Memory B cell (primary cell): ENCODE measurements at regions not wholly inside any gene's neighbourhood (a gene's known extent, or its start where the extent isn't known, plus 50 kb on each side); places are given as distances from the start of the nearest gene placed in this dataset.

Experiments used
- ATAC-seq: fragments of 150-1000 bp; cut with Tn5 transposase; 2 replicates; pipeline ENCODE4 v1.10.0; 2021; ENCODE audit warnings: low read depth, mild to moderate bottlenecking, moderate library complexity
- DNase-seq, 2 donors: peaks; one replicate each; pipeline ENCODE4 v3.0.0; 2022; ENCODE audit warnings: low spot score in 2 of 2
- H3K27ac Mint-ChIP-seq: one replicate; pipeline ENCODE4 v1.8.0; 2022; ENCODE audit warnings: mild to moderate bottlenecking, moderate library complexity, mixed read lengths
- H3K27me3 Mint-ChIP-seq: one replicate; pipeline ENCODE4 v1.8.0; 2022; ENCODE audit warnings: mixed read lengths
- H3K36me3 Mint-ChIP-seq: one replicate; pipeline ENCODE4 v1.8.0; 2022; ENCODE audit warnings: mild to moderate bottlenecking, mixed read lengths
- H3K4me1 Mint-ChIP-seq: one replicate; pipeline ENCODE4 v1.8.0; 2022; ENCODE audit warnings: mixed read lengths
- H3K4me3 Mint-ChIP-seq: one replicate; pipeline ENCODE4 v1.8.0; 2022; ENCODE audit warnings: mild to moderate bottlenecking, moderate library complexity, mixed read lengths
- H3K9me3 Mint-ChIP-seq: one replicate; pipeline ENCODE4 v1.8.0; 2022; ENCODE audit warnings: mixed read lengths

GRCh38 chr1:101165532-101165931 lies 71.3 kb upstream of the S1PR1 start:
- no peak for DNase-seq
- Mint-ChIP-seq H3K36me3 (no peaks in the 10 kb centered on the region), H3K9me3 (no peaks in the 10 kb centered on the region), H3K4me1 (peaks cover 4% of the 10 kb centered on the region), H3K27ac (no peak overlapping the region), H3K4me3 (no peak overlapping the region), H3K27me3 (no peaks in the 10 kb centered on the region)
- no peak for ATAC-seq

GRCh38 chr1:101164776-101165175 lies 72.0 kb upstream of the S1PR1 start:
- Mint-ChIP-seq H3K4me1 (peaks cover 4% of the 10 kb centered on the region), H3K27me3 (no peaks in the 10 kb centered on the region), H3K9me3 (no peaks in the 10 kb centered on the region), H3K27ac (no peak overlapping the region), H3K4me3 (no peak overlapping the region), H3K36me3 (no peaks in the 10 kb centered on the region)
- no peak for ATAC-seq
- no peak for DNase-seq

- DNase-seq (no peak), ATAC-seq (no peak)
- no peaks in the 10 kb centered on the region for H3K9me3 Mint-ChIP-seq
- no peaks in the 10 kb centered on the region for H3K27me3 Mint-ChIP-seq
- H3K36me3 Mint-ChIP-seq: no peaks in the 10 kb centered on the region
- no peak overlapping the region for H3K4me3 Mint-ChIP-seq
- peaks cover 10% of the 10 kb centered on the region for H3K4me1 Mint-ChIP-seq
- H3K27ac Mint-ChIP-seq: no peak overlapping the region
Observed at GRCh38 chr1:101162736-101163735, 73.8 kb upstream of the S1PR1 start.

- Mint-ChIP-seq H3K4me3 (no peak overlapping the region), H3K36me3 (no peaks in the 10 kb centered on the region)
Observed at GRCh38 chr1:101162300-101162699, 74.5 kb upstream of the S1PR1 start.

GRCh38 chr1:101161619-101162018 lies 75.2 kb upstream of the S1PR1 start:
- Mint-ChIP-seq H3K4me3 (no peak overlapping the region), H3K27ac (no peak overlapping the region), H3K36me3 (no peaks in the 10 kb centered on the region), H3K27me3 (no peaks in the 10 kb centered on the region), H3K4me1 (peaks cover 10% of the 10 kb centered on the region), H3K9me3 (no peaks in the 10 kb centered on the region)
- DNase-seq (no peak), ATAC-seq (no peak)

More at GRCh38 chr1:101162300-101162699, 74.5 kb upstream of the S1PR1 start:
- no peaks in the 10 kb centered on the region for H3K27me3 Mint-ChIP-seq
- H3K27ac Mint-ChIP-seq: no peak overlapping the region
- DNase-seq (no peak), ATAC-seq (no peak)
- peaks cover 10% of the 10 kb centered on the region for H3K4me1 Mint-ChIP-seq
- no peaks in the 10 kb centered on the region for H3K9me3 Mint-ChIP-seq

GRCh38 chr1:101158424-101158823 lies 78.4 kb upstream of the S1PR1 start:
- Mint-ChIP-seq H3K27me3 (no peaks in the 10 kb centered on the region), H3K36me3 (no peaks in the 10 kb centered on the region), H3K27ac (no peak overlapping the region), H3K4me3 (no peak overlapping the region), H3K9me3 (no peaks in the 10 kb centered on the region), H3K4me1 (peaks cover 6% of the 10 kb centered on the region)
- ATAC-seq: no peak
- DNase-seq: no peak

- no peaks in the 10 kb centered on the region for H3K9me3 Mint-ChIP-seq
- H3K27me3 Mint-ChIP-seq: no peaks in the 10 kb centered on the region
- H3K4me3 Mint-ChIP-seq: no peak overlapping the region
- DNase-seq (no peak), ATAC-seq (no peak)
- H3K27ac Mint-ChIP-seq: no peak overlapping the region
- H3K4me1 Mint-ChIP-seq: peaks cover 6% of the 10 kb centered on the region
- no peaks in the 10 kb centered on the region for H3K36me3 Mint-ChIP-seq
Observed at GRCh38 chr1:101154547-101154946, 82.3 kb upstream of the S1PR1 start.

GRCh38 chr1:101153692-101154091 lies 83.1 kb upstream of the S1PR1 start:
- Mint-ChIP-seq H3K4me1 (peaks cover 3% of the 10 kb centered on the region), H3K9me3 (no peaks in the 10 kb centered on the region), H3K4me3 (no peak overlapping the region), H3K36me3 (no peaks in the 10 kb centered on the region), H3K27ac (no peak overlapping the region), H3K27me3 (no peaks in the 10 kb centered on the region)
- no peak for ATAC-seq
- no peak for DNase-seq

- Mint-ChIP-seq H3K4me3 (no peak overlapping the region), H3K4me1 (no peaks in the 10 kb centered on the region), H3K36me3 (no peaks in the 10 kb centered on the region), H3K27ac (peak overlapping the region; percentile 58), H3K27me3 (no peaks in the 10 kb centered on the region), H3K9me3 (no peaks in the 10 kb centered on the region)
- no peak for DNase-seq
- ATAC-seq: no peak
Observed at GRCh38 chr1:101152633-101153032, 84.2 kb upstream of the S1PR1 start.

- Mint-ChIP-seq H3K9me3 (no peaks in the 10 kb centered on the region), H3K4me1 (no peaks in the 10 kb centered on the region), H3K27me3 (no peaks in the 10 kb centered on the region), H3K36me3 (no peaks in the 10 kb centered on the region), H3K27ac (no peak overlapping the region), H3K4me3 (no peak overlapping the region)
- DNase-seq: no peak
- no peak for ATAC-seq
Observed at GRCh38 chr1:101151286-101151685, 85.5 kb upstream of the S1PR1 start.

GRCh38 chr1:101150670-101151069 lies 86.1 kb upstream of the S1PR1 start:
- Mint-ChIP-seq H3K9me3 (no peaks in the 10 kb centered on the region), H3K27me3 (no peaks in the 10 kb centered on the region), H3K36me3 (no peaks in the 10 kb centered on the region), H3K27ac (no peak overlapping the region), H3K4me3 (no peak overlapping the region), H3K4me1 (no peaks in the 10 kb centered on the region)
- DNase-seq (no peak), ATAC-seq (no peak)

- H3K36me3 Mint-ChIP-seq: no peaks in the 10 kb centered on the region
- H3K27ac Mint-ChIP-seq: no peak overlapping the region
- no peak for ATAC-seq
- no peak overlapping the region for H3K4me3 Mint-ChIP-seq
- no peaks in the 10 kb centered on the region for H3K27me3 Mint-ChIP-seq
- H3K4me1 Mint-ChIP-seq: peaks cover 2% of the 10 kb centered on the region
- DNase-seq: no peak
- H3K9me3 Mint-ChIP-seq: no peaks in the 10 kb centered on the region
Observed at GRCh38 chr1:101150266-101150665, 86.6 kb upstream of the S1PR1 start.

GRCh38 chr1:101148980-101149379 lies 87.8 kb upstream of the S1PR1 start:
- H3K27me3 Mint-ChIP-seq: no peaks in the 10 kb centered on the region
- H3K27ac Mint-ChIP-seq: no peak overlapping the region
- peaks cover 8% of the 10 kb centered on the region for H3K4me1 Mint-ChIP-seq
- DNase-seq (no peak), ATAC-seq (no peak)
- no peak overlapping the region for H3K4me3 Mint-ChIP-seq
- no peaks in the 10 kb centered on the region for H3K9me3 Mint-ChIP-seq
- H3K36me3 Mint-ChIP-seq: no peaks in the 10 kb centered on the region

GRCh38 chr1:101147381-101147780 lies 89.4 kb upstream of the S1PR1 start:
- ATAC-seq: no peak
- H3K9me3 Mint-ChIP-seq: peaks cover 2% of the 10 kb centered on the region
- no peaks in the 10 kb centered on the region for H3K27me3 Mint-ChIP-seq
- no peak overlapping the region for H3K27ac Mint-ChIP-seq
- no peaks in the 10 kb centered on the region for H3K36me3 Mint-ChIP-seq
- peaks cover 8% of the 10 kb centered on the region for H3K4me1 Mint-ChIP-seq
- no peak for DNase-seq
- H3K4me3 Mint-ChIP-seq: no peak overlapping the region

- no peak for ATAC-seq
- Mint-ChIP-seq H3K27ac (peak overlapping the region; percentile 91), H3K9me3 (peaks cover 2% of the 10 kb centered on the region), H3K4me1 (peaks cover 8% of the 10 kb centered on the region), H3K27me3 (no peaks in the 10 kb centered on the region), H3K4me3 (no peak overlapping the region), H3K36me3 (no peaks in the 10 kb centered on the region)
- no peak for DNase-seq
Observed at GRCh38 chr1:101145449-101145820, 91.4 kb upstream of the S1PR1 start.
